ENCODE measurements at regions not wholly inside any gene's neighbourhood (a gene's known extent, or its start where the extent isn't known, plus 50 kb on each side); places are given as distances from the start of the nearest gene placed in this dataset.

DNA sequence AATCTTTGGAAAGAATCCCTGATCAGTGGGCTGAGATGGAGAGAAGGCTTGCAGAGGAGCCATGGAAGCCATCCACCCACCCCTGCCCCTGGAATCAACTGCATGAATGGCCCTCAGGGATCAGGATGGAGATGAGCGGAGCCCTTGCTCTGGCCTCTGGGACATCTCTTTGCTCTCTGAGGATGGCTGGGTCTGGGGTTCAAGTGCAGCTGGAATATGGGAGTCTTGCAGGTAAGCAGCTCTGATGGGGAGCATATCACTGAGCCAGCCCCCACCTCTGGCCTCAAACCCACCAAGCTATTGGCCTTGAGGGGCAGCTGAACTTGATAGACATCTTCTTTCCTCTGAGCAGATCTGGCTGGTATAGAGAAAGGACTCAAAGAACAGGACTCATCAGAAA is 76.1 kb downstream of the C5orf15 start (continued):
- TF ChIP-seq, protein P1, sequence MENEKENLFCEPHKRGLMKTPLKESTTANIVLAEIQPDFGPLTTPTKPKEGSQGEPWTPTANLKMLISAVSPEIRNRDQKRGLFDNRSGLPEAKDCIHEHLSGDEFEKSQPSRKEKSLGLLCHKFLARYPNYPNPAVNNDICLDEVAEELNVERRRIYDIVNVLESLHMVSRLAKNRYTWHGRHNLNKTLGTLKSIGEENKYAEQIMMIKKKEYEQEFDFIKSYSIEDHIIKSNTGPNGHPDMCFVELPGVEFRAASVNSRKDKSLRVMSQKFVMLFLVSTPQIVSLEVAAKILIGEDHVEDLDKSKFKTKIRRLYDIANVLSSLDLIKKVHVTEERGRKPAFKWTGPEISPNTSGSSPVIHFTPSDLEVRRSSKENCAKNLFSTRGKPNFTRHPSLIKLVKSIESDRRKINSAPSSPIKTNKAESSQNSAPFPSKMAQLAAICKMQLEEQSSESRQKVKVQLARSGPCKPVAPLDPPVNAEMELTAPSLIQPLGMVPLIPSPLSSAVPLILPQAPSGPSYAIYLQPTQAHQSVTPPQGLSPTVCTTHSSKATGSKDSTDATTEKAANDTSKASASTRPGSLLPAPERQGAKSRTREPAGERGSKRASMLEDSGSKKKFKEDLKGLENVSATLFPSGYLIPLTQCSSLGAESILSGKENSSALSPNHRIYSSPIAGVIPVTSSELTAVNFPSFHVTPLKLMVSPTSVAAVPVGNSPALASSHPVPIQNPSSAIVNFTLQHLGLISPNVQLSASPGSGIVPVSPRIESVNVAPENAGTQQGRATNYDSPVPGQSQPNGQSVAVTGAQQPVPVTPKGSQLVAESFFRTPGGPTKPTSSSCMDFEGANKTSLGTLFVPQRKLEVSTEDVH (IDR thresholded peaks at IDR 0.05; ENCODE audit: low read depth, partially characterized antibody) = no peak
- TF ChIP-seq IKZF2 (IDR thresholded peaks at IDR 0.05) = no peak
- TF ChIP-seq, protein P2, sequence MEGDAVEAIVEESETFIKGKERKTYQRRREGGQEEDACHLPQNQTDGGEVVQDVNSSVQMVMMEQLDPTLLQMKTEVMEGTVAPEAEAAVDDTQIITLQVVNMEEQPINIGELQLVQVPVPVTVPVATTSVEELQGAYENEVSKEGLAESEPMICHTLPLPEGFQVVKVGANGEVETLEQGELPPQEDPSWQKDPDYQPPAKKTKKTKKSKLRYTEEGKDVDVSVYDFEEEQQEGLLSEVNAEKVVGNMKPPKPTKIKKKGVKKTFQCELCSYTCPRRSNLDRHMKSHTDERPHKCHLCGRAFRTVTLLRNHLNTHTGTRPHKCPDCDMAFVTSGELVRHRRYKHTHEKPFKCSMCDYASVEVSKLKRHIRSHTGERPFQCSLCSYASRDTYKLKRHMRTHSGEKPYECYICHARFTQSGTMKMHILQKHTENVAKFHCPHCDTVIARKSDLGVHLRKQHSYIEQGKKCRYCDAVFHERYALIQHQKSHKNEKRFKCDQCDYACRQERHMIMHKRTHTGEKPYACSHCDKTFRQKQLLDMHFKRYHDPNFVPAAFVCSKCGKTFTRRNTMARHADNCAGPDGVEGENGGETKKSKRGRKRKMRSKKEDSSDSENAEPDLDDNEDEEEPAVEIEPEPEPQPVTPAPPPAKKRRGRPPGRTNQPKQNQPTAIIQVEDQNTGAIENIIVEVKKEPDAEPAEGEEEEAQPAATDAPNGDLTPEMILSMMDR (IDR thresholded peaks at IDR 0.05 in 2 of 3, conservative IDR thresholded peaks at IDR 0.05 in 1 of 3; ENCODE audit: control insufficient read depth in 2 of 3, extremely low read depth in 1 of 3, insufficient read depth in 1 of 3, low read depth in 3 of 3, low read length in 3 of 3) = no peak
- TF ChIP-seq, protein P3, sequence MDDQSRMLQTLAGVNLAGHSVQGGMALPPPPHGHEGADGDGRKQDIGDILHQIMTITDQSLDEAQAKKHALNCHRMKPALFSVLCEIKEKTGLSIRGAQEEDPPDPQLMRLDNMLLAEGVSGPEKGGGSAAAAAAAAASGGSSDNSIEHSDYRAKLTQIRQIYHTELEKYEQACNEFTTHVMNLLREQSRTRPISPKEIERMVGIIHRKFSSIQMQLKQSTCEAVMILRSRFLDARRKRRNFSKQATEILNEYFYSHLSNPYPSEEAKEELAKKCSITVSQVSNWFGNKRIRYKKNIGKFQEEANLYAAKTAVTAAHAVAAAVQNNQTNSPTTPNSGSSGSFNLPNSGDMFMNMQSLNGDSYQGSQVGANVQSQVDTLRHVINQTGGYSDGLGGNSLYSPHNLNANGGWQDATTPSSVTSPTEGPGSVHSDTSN (IDR thresholded peaks at IDR 0.05; ENCODE audit: insufficient replicate concordance, low read depth, low read length) = no peak
- TF ChIP-seq, protein P4, sequence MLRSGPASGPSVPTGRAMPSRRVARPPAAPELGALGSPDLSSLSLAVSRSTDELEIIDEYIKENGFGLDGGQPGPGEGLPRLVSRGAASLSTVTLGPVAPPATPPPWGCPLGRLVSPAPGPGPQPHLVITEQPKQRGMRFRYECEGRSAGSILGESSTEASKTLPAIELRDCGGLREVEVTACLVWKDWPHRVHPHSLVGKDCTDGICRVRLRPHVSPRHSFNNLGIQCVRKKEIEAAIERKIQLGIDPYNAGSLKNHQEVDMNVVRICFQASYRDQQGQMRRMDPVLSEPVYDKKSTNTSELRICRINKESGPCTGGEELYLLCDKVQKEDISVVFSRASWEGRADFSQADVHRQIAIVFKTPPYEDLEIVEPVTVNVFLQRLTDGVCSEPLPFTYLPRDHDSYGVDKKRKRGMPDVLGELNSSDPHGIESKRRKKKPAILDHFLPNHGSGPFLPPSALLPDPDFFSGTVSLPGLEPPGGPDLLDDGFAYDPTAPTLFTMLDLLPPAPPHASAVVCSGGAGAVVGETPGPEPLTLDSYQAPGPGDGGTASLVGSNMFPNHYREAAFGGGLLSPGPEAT (IDR thresholded peaks at IDR 0.05; ENCODE audit: low read depth) = no peak
- no peak for TF ChIP-seq CBFB (IDR thresholded peaks at IDR 0.05; ENCODE audit: low read depth)
- TF ChIP-seq, protein P5, sequence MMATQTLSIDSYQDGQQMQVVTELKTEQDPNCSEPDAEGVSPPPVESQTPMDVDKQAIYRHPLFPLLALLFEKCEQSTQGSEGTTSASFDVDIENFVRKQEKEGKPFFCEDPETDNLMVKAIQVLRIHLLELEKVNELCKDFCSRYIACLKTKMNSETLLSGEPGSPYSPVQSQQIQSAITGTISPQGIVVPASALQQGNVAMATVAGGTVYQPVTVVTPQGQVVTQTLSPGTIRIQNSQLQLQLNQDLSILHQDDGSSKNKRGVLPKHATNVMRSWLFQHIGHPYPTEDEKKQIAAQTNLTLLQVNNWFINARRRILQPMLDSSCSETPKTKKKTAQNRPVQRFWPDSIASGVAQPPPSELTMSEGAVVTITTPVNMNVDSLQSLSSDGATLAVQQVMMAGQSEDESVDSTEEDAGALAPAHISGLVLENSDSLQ (IDR thresholded peaks at IDR 0.05) = no peak
- TF ChIP-seq ASH2L (IDR thresholded peaks at IDR 0.05; ENCODE audit: borderline replicate concordance, low read depth) = no peak
